ENCODE measurements at regions not wholly inside any gene's neighbourhood (a gene's known extent, or its start where the extent isn't known, plus 50 kb on each side); places are given as distances from the start of the nearest gene placed in this dataset.

DNA sequence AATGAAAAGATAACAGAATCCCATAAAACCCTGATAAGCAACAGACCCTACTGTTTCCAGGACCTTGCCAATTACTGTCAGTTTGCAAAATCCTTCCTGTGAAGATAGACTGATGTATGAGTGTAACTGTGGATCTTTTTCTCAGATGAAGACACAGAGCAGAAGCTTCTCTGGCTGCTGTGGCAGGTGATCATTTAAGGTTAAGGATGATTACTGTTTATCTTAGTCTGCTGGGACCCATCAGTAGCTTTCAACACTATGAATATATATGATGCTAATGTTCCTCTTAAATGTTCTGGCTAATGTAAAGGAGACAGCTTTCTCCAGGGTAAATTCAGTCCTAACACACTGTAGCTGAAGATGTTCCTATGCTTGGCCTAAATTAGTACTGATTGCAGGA lies 56.0 kb upstream of the CTTNBP2 start:
- TF ChIP-seq TAF1 (IDR thresholded peaks at IDR 0.05; ENCODE audit: borderline replicate concordance, insufficient read depth, low read length) (no peak), FOXP2 (optimal IDR thresholded peaks at IDR 0.05; ENCODE audit: borderline replicate concordance, extremely low read depth, extremely low read length, insufficient read depth) (no peak), SIN3A (IDR thresholded peaks at IDR 0.05; ENCODE audit: borderline replicate concordance, insufficient read depth, low read length) (no peak), POLR2AphosphoS5 (IDR thresholded peaks at IDR 0.05; ENCODE audit: low read depth, low read length) (no peak)
- TF ChIP-seq, protein P1, sequence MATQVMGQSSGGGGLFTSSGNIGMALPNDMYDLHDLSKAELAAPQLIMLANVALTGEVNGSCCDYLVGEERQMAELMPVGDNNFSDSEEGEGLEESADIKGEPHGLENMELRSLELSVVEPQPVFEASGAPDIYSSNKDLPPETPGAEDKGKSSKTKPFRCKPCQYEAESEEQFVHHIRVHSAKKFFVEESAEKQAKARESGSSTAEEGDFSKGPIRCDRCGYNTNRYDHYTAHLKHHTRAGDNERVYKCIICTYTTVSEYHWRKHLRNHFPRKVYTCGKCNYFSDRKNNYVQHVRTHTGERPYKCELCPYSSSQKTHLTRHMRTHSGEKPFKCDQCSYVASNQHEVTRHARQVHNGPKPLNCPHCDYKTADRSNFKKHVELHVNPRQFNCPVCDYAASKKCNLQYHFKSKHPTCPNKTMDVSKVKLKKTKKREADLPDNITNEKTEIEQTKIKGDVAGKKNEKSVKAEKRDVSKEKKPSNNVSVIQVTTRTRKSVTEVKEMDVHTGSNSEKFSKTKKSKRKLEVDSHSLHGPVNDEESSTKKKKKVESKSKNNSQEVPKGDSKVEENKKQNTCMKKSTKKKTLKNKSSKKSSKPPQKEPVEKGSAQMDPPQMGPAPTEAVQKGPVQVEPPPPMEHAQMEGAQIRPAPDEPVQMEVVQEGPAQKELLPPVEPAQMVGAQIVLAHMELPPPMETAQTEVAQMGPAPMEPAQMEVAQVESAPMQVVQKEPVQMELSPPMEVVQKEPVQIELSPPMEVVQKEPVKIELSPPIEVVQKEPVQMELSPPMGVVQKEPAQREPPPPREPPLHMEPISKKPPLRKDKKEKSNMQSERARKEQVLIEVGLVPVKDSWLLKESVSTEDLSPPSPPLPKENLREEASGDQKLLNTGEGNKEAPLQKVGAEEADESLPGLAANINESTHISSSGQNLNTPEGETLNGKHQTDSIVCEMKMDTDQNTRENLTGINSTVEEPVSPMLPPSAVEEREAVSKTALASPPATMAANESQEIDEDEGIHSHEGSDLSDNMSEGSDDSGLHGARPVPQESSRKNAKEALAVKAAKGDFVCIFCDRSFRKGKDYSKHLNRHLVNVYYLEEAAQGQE (IDR thresholded peaks at IDR 0.05; ENCODE audit: insufficient read depth in 1 of 2, low read depth in 2 of 2, low read length in 2 of 2): no peak

DNA sequence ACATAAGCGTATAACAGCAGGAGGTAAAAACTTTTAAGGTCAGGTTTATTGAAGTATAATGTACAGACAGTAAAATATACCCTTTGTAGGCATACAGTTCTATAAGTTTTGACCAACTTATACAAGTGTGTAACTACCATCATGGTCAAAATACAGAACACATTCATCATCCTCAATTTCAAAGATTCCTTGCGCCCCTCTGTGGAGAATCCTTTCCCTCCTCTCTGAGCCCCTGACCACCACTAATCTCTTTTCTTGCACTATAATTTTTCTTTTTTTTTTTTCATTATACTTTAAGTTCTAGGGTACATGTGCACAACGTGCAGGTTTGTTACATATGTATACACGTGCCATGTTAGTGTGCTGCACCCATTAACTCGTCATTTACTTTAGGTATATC lies 58.1 kb upstream of the CTTNBP2 start:
- TF ChIP-seq SIN3A (IDR thresholded peaks at IDR 0.05; ENCODE audit: borderline replicate concordance, insufficient read depth, low read length) (no peak), POLR2AphosphoS5 (IDR thresholded peaks at IDR 0.05; ENCODE audit: low read depth, low read length) (no peak), TAF1 (IDR thresholded peaks at IDR 0.05; ENCODE audit: borderline replicate concordance, insufficient read depth, low read length) (no peak), FOXP2 (optimal IDR thresholded peaks at IDR 0.05; ENCODE audit: borderline replicate concordance, extremely low read depth, extremely low read length, insufficient read depth) (no peak)
- TF ChIP-seq, protein P1 (IDR thresholded peaks at IDR 0.05; ENCODE audit: insufficient read depth in 1 of 2, low read depth in 2 of 2, low read length in 2 of 2): no peak

DNA sequence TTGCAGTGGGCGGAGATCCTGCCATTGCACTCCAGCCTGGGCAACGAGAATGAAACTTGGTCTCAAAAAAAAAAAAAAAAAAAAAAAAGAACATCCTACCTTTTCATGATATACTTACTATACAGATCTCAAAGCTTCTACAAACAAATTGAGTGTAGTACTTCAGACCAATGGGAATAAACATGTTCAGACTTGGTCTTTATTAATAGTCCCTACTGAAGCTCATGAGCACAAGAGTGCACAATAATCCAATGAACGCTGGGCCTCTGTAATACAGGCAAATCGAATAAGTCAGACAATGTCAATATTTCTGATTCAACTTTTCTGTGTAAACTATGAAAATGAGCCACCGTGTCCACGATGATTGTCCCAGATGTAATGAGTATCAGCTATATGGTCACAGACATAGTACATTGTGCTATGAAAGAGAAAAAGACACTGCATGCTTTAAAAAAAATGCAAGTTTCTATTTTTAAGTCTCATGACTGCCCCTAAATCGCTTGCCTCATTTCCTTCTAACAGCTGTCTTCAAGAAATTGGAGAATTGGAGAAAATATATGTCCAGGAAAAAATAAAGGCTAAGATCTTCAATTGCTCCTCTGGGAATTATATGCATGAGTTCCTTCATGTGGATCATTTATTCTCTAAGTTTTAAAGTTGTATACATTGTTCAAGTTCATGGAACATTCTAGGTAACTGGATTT lies 64.0 kb upstream of the CTTNBP2 start:
- TF ChIP-seq FOXP2 (optimal IDR thresholded peaks at IDR 0.05; ENCODE audit: borderline replicate concordance, extremely low read depth, extremely low read length, insufficient read depth) (no peak), SIN3A (IDR thresholded peaks at IDR 0.05; ENCODE audit: borderline replicate concordance, insufficient read depth, low read length) (no peak), TAF1 (IDR thresholded peaks at IDR 0.05; ENCODE audit: borderline replicate concordance, insufficient read depth, low read length) (no peak)

DNA sequence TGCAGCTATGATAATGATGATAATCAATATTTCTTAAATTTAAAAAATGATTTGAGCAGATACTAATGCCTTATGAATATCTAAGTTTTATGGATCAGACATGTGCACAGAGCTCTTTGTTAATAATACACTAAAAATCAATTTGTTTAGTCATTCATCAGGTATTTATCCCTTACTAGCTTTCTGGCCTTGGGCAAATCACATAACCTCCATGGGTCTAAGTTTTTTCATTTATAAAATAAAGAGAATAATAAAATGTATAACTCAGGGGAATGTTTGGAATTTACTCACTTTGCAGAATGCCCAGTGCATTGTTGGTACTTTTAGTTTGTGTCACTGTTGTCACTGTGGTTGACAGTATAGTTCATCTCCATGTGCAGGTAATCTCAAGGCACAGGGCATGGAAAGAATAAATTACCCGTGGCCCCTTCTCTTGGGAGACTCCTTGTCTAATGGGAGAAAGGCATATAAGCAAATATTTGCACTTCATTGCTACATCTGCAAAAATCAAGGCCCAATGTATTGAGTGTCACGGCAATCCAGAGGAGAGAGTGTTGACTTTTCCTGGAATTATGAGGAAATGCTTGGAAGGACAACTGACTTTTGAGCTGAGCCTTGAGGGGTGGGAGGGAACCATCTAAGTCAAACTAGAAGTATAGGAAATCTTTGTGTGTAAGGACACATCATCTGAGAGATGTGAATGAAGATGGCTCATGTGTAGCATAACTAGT lies 64.7 kb upstream of the CTTNBP2 start:
- TF ChIP-seq, protein P1 (IDR thresholded peaks at IDR 0.05; ENCODE audit: insufficient read depth in 1 of 2, low read depth in 2 of 2, low read length in 2 of 2): no peak
- TF ChIP-seq FOXP2 (optimal IDR thresholded peaks at IDR 0.05; ENCODE audit: borderline replicate concordance, extremely low read depth, extremely low read length, insufficient read depth) (no peak), TAF1 (IDR thresholded peaks at IDR 0.05; ENCODE audit: borderline replicate concordance, insufficient read depth, low read length) (no peak), SIN3A (IDR thresholded peaks at IDR 0.05; ENCODE audit: borderline replicate concordance, insufficient read depth, low read length) (no peak), POLR2AphosphoS5 (IDR thresholded peaks at IDR 0.05; ENCODE audit: low read depth, low read length) (no peak)

DNA sequence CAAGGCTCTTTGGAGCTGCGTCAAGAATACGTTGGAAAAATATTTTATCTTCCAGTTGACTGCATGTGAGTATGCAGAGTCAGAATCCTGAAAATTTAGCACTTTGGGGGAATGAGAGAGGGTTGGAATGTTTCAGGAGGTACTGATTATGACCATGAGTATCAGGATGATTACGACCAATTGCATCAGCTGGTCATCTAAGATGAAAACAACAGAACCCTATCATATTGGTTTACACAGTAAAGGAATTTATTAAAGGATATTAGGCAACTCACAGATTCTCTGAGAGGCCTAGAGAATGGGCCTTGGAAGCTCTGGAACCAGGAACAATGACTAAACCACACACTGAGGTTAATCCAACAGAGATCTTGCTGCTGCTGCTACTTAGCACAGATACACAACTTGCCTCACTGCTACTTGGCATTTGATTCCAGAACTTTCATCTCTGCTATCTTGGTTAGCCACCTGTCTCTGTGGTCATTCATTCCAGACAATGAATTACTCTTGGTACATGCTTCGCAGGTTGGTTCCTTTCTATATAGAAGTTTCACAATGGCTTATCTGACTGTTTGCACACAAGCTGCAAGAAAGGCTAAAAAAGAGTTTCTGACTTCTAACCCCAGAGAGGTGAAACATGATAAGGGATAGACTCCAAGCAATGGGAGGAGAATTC lies 68.0 kb upstream of the CTTNBP2 start:
- TF ChIP-seq TAF1 (IDR thresholded peaks at IDR 0.05; ENCODE audit: borderline replicate concordance, insufficient read depth, low read length) (no peak), FOXP2 (optimal IDR thresholded peaks at IDR 0.05; ENCODE audit: borderline replicate concordance, extremely low read depth, extremely low read length, insufficient read depth) (no peak), SIN3A (IDR thresholded peaks at IDR 0.05; ENCODE audit: borderline replicate concordance, insufficient read depth, low read length) (no peak), POLR2AphosphoS5 (IDR thresholded peaks at IDR 0.05; ENCODE audit: low read depth, low read length) (no peak)
- TF ChIP-seq, protein P1 (IDR thresholded peaks at IDR 0.05; ENCODE audit: insufficient read depth in 1 of 2, low read depth in 2 of 2, low read length in 2 of 2): no peak

Data from PFSK-1 (cell line).